SK-N-SH treated with all-trans-retinoic acid at 6 μM for 48 hours (cell line): ENCODE measurements at regions not wholly inside any gene's neighbourhood (a gene's known extent, or its start where the extent isn't known, plus 50 kb on each side); places are given as distances from the start of the nearest gene placed in this dataset.

ENCODE experiments used
- GLIS3 ChIP-seq: fragments of 250-450 bp; sonication (Bioruptor Pico); IDR thresholded peaks from 2 replicates; pipeline ENCODE4 v1.5.0; 2020; ENCODE audit warnings: mild to moderate bottlenecking, moderate library complexity
- ISL1 ChIP-seq: fragments of 250-450 bp; sonication (Bioruptor Pico); IDR thresholded peaks from 2 replicates; pipeline ENCODE4 v2.1.2; 2022; ENCODE audit warnings: mild to moderate bottlenecking, moderate library complexity
- RARB ChIP-seq: fragments of 250-450 bp; sonication (Bioruptor Pico); IDR thresholded peaks from 2 replicates; pipeline ENCODE4 v1.8.0; 2021; ENCODE audit warnings: mild to moderate bottlenecking, moderate library complexity
- SNAI2 ChIP-seq: fragments of 250-450 bp; sonication (Bioruptor Pico); IDR thresholded peaks from 2 replicates; pipeline ENCODE4 v1.5.0; 2020; ENCODE audit warnings: mild to moderate bottlenecking, moderate library complexity

GRCh38 chr12:25018146-25018545 is 69.2 kb upstream of the BCAT1 start:
- no peak for TF ChIP-seq RARB
- TF ChIP-seq GLIS3, result no peak
- no peak for TF ChIP-seq SNAI2 (CRISPR knock-in tag)
- TF ChIP-seq ISL1 (CRISPR knock-in tag), result no peak
